Naive thymus-derived CD4-positive, alpha-beta T cell (primary cell): ENCODE measurements at regions not wholly inside any gene's neighbourhood (a gene's known extent, or its start where the extent isn't known, plus 50 kb on each side); places are given as distances from the start of the nearest gene placed in this dataset.

Experiments used
- ATAC-seq: fragments of 150-1000 bp; cut with Tn5 transposase; 2 replicates; pipeline ENCODE4 v1.10.0; 2021; ENCODE audit warnings: mild to moderate bottlenecking, moderate library complexity
- CTCF ChIA-PET: fragments of 350-600 bp; sonication (Branson Sonifier 250); formaldehyde crosslinking; loops from one replicate; lab custom pipeline; 2021; ENCODE audit warnings: antibody characterized with exemption; lab: Charles Lee
- POLR2A ChIA-PET: fragments of 350-600 bp; sonication (Branson Sonifier 250); formaldehyde crosslinking; loops from one replicate; lab custom pipeline; 2021; ENCODE audit warnings: antibody characterized with exemption, inconsistent platforms; lab: Charles Lee
- DNase-seq, 9 donors: peaks; one replicate each; pipeline versions ENCODE4 v3.0.0 to v3.0.0-alpha.2; 2020 to 2022; ENCODE audit warnings: mixed read lengths in 1 of 9
- H3K27ac ChIP-seq: one replicate; pipeline ENCODE4 v1.7.0; 2013; ENCODE audit warnings: mild to moderate bottlenecking, low read depth, low read length, moderate library complexity
- H3K27me3 ChIP-seq, 2 donors: one replicate each; pipeline ENCODE4 v1.7.0; 2013; ENCODE audit warnings: low read length in 2 of 2, mild to moderate bottlenecking in 2 of 2, moderate library complexity in 2 of 2; ENCODE audit not compliant: control insufficient read depth in 2 of 2, insufficient read depth in 2 of 2
- H3K36me3 ChIP-seq, 3 experiments: 1 replicate in 2 of 3; 2 replicates in 1 of 3; pipeline ENCODE4 v1.7.0; 2013; ENCODE audit warnings: low read length in 3 of 3, mild to moderate bottlenecking in 3 of 3, moderate library complexity in 1 of 3; ENCODE audit not compliant: insufficient read depth in 3 of 3, control insufficient read depth in 2 of 3
- H3K4me1 ChIP-seq, 2 donors: one replicate each; pipeline ENCODE4 v1.7.0; 2013; ENCODE audit warnings: low read length in 2 of 2, mild to moderate bottlenecking in 2 of 2, moderate library complexity in 1 of 2; ENCODE audit not compliant: control insufficient read depth in 2 of 2, insufficient read depth in 2 of 2
- H3K4me3 ChIP-seq: 2 replicates; pipeline ENCODE4 v1.7.0; 2013; ENCODE audit warnings: mild to moderate bottlenecking, low read length
- H3K9me3 ChIP-seq, 3 experiments: 1 replicate in 2 of 3; 2 replicates in 1 of 3; pipeline ENCODE4 v1.7.0; 2013; ENCODE audit warnings: low read length in 3 of 3; ENCODE audit not compliant: control insufficient read depth in 2 of 3
- H3K27ac Mint-ChIP-seq, 9 donors: one replicate each; pipeline ENCODE4 v1.8.0; 2020 to 2022; ENCODE audit warnings: mixed read lengths in 9 of 9, mild to moderate bottlenecking in 8 of 9, moderate library complexity in 5 of 9, inconsistent platforms in 2 of 9
- H3K27me3 Mint-ChIP-seq, 5 donors: one replicate each; pipeline ENCODE4 v1.8.0; 2021 to 2022; ENCODE audit warnings: mixed read lengths in 5 of 5, mild to moderate bottlenecking in 1 of 5
- H3K36me3 Mint-ChIP-seq, 5 donors: one replicate each; pipeline ENCODE4 v1.8.0; 2020 to 2022; ENCODE audit warnings: mixed read lengths in 5 of 5, mild to moderate bottlenecking in 3 of 5, inconsistent platforms in 1 of 5
- H3K4me1 Mint-ChIP-seq, 7 donors: one replicate each; pipeline ENCODE4 v1.8.0; 2020 to 2022; ENCODE audit warnings: mixed read lengths in 7 of 7, mild to moderate bottlenecking in 3 of 7, inconsistent platforms in 1 of 7
- H3K4me3 Mint-ChIP-seq, 10 donors: one replicate each; pipeline ENCODE4 v1.8.0; 2020 to 2022; ENCODE audit warnings: mild to moderate bottlenecking in 10 of 10, mixed read lengths in 10 of 10, moderate library complexity in 6 of 10, inconsistent platforms in 2 of 10
- H3K9me3 Mint-ChIP-seq, 11 donors: one replicate each; pipeline ENCODE4 v1.8.0; 2020 to 2022; ENCODE audit warnings: mixed read lengths in 11 of 11, mild to moderate bottlenecking in 4 of 11, inconsistent platforms in 1 of 11, moderate library complexity in 1 of 11
- intact Hi-C, 2 donors: fragments of 100-400 bp; cut with micrococcal nuclease; formaldehyde crosslinking; loops; one replicate each; pipeline ENCODE4 v1.15.1; 2023

DNA sequence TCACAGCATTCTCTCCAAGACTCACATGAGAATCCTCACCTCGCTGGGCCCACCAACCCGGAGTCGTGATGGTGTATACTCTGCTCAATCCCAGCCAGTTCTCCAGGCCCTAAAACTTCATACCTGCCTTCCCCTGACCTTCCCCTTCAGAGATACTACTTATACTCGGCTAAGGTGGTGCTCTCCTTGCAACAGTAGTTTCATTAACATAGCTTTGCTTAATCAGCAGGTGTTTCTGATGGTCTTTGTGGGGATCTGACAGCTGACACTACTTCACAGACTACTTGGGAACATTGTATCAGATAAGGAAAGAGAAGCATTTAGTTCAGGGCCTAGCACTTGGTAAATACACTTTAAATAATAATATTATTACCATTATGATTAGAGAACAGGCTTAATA lies 301.5 kb upstream of the DAB1 start:
- ATAC-seq (no peak), DNase-seq (no peak)
- Histone ChIP-seq H3K4me1 (no peaks in the 10 kb centered on the region), H3K27me3 (no peaks in the 10 kb centered on the region), H3K9me3 (no peaks in the 10 kb centered on the region), H3K4me3 (no peak overlapping the region), H3K36me3 (no peaks in the 10 kb centered on the region), H3K27ac (no peak overlapping the region)
- Mint-ChIP-seq H3K27ac (no peak overlapping the region), H3K36me3 (no peaks in the 10 kb centered on the region), H3K9me3 (peaks cover 0 to 4% (median 0%) of the 10 kb centered on the region in 11 donors), H3K27me3 (peaks cover 0 to 10% (median 0%) of the 10 kb centered on the region in 5 donors), H3K4me3 (no peak overlapping the region), H3K4me1 (no peaks in the 10 kb centered on the region)
- POLR2A ChIA-PET = no interaction called here
- intact Hi-C loops = no loop called here
- CTCF ChIA-PET = no interaction called here

DNA sequence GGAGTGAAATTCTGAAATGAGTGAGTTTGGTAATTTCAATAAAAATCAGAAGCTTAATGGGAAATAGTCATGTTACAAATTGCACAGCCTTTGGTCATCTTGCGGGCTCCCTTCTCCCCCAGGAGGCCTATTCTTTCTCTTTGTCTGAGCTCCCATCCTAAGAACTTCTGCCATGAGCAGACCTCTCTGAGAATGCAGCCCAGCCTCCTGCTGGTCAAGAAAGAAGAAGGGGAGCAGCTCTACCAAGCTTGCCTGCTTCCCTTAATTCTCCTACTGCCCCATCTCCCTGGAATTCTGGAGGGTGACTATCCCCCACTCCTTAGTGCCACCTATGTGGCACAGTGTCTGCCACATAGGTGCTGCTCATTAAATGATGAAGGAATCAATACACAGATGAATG lies 300.7 kb upstream of the DAB1 start:
- no peaks in the 10 kb centered on the region for H3K4me1 Mint-ChIP-seq
- Histone ChIP-seq H3K36me3 (no peaks in the 10 kb centered on the region), H3K27me3 (no peaks in the 10 kb centered on the region), H3K9me3 (no peaks in the 10 kb centered on the region), H3K4me1 (no peaks in the 10 kb centered on the region), H3K27ac (no peak overlapping the region), H3K4me3 (no peak overlapping the region)
- no peaks in the 10 kb centered on the region for H3K36me3 Mint-ChIP-seq
- H3K27ac Mint-ChIP-seq = no peak overlapping the region
- POLR2A ChIA-PET = no interaction called here
- peaks cover 0 to 4% (median 0%) of the 10 kb centered on the region in 11 donors for H3K9me3 Mint-ChIP-seq
- CTCF ChIA-PET = no interaction called here
- intact Hi-C loops = no loop called here
- peaks cover 0 to 10% (median 0%) of the 10 kb centered on the region in 5 donors for H3K27me3 Mint-ChIP-seq
- ATAC-seq (no peak), DNase-seq (no peak)
- no peak overlapping the region for H3K4me3 Mint-ChIP-seq

DNA sequence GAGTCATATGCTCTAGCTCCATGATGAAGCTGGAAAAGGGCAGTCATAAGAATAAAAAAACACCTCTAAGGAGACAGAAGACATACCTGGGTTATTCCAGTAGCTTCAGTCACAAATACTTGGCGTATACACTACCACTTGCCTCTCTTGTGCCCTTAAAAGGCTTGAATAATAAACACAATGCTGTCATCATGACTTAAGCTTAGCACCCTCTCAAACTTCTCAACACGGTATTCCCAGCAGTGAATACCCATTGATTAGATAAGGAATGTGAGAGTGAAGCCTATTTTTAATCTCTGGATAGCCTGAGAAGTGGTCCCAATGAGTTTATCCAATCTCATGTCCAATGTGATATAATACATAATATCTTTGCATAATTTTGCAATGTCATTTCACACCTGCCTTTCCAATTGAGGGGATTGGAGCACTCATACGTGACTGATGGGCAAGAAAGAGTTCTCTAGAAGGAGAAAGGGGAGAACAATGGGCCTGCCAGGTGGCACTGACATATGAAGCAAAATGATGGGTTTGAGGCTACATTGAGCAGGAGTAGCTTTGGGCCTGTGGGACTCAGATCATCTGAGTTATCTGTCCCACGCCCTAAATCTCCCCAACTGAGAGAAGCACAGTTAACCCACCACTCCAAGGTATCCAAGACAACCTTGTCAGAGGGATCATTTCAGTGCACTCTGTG lies 298.6 kb upstream of the DAB1 start:
- H3K27me3 ChIP-seq = no peaks in the 10 kb centered on the region
- ChIA-PET POLR2A (no interaction called here), CTCF (no interaction called here)
- ATAC-seq (no peak), DNase-seq (no peak)
- H3K9me3 Mint-ChIP-seq = peaks cover 0 to 4% (median 0%) of the 10 kb centered on the region in 11 donors
- no peaks in the 10 kb centered on the region for H3K9me3 ChIP-seq
- H3K4me3 Mint-ChIP-seq = no peak overlapping the region
- no peaks in the 10 kb centered on the region for H3K4me1 Mint-ChIP-seq
- no peaks in the 10 kb centered on the region for H3K36me3 Mint-ChIP-seq
- H3K4me1 ChIP-seq = no peaks in the 10 kb centered on the region
- intact Hi-C loops = no loop called here
- no peak overlapping the region for H3K27ac ChIP-seq
- H3K27ac Mint-ChIP-seq = no peak overlapping the region
- peaks cover 0 to 10% (median 0%) of the 10 kb centered on the region in 5 donors for H3K27me3 Mint-ChIP-seq
- H3K36me3 ChIP-seq = no peaks in the 10 kb centered on the region
- H3K4me3 ChIP-seq = no peak overlapping the region

DNA sequence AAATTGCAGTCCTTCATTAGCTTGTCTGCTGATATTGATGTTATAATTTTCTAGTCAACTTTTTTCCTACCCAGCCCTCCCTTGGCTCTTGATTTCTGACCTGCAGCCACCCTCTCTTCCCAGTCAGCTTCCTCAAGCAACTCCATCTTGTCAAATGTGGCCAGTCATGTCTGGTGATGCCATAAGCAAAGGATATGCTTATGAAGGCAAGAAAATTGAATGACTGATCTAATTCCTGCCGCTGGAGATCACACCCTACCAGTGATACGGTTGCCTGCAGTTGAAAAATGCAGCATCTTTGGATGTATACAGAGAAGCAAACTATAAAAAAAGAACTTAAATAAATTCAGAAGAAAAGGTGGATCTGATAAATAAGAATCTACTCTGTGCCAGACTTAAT lies 297.1 kb upstream of the DAB1 start:
- intact Hi-C loops = no loop called here
- peaks cover 0 to 15% (median 0%) of the 10 kb centered on the region in 5 donors for H3K27me3 Mint-ChIP-seq
- Histone ChIP-seq H3K4me3 (no peak overlapping the region), H3K9me3 (no peaks in the 10 kb centered on the region), H3K27ac (no peak overlapping the region), H3K36me3 (no peaks in the 10 kb centered on the region), H3K27me3 (no peaks in the 10 kb centered on the region), H3K4me1 (no peaks in the 10 kb centered on the region)
- DNase-seq (no peak), ATAC-seq (no peak)
- ChIA-PET POLR2A (no interaction called here), CTCF (no interaction called here)
- H3K36me3 Mint-ChIP-seq = no peaks in the 10 kb centered on the region
- H3K4me1 Mint-ChIP-seq = no peaks in the 10 kb centered on the region
- H3K27ac Mint-ChIP-seq = no peak overlapping the region
- H3K9me3 Mint-ChIP-seq = peaks cover 0 to 5% (median 0%) of the 10 kb centered on the region in 11 donors
- no peak overlapping the region for H3K4me3 Mint-ChIP-seq

DNA sequence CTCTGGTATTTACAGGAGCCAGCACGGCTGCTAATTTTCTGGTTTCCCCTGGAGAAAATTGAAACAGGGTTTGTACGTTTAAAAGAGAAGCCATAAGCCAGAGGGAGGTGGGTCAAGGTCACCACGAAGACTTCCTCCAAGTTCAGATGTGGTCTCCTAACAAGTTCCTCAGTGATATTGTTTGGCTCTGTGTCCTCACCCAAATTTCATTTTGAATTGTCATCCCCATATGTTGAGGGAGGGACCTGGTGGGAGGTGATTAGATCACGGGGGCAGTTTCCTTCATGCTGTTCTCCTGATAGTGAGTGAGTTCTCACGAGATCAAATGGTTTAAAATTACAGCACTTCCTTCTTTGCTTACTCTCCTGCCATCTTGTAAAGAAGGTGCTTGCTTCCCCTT lies 295.4 kb upstream of the DAB1 start:
- no peaks in the 10 kb centered on the region for H3K27me3 ChIP-seq
- Mint-ChIP-seq H3K27ac (no peak overlapping the region), H3K9me3 (peaks cover 0 to 5% (median 0%) of the 10 kb centered on the region in 11 donors), H3K4me1 (no peaks in the 10 kb centered on the region), H3K27me3 (peaks cover 0 to 6% (median 5%) of the 10 kb centered on the region in 5 donors), H3K36me3 (no peaks in the 10 kb centered on the region), H3K4me3 (no peak overlapping the region)
- DNase-seq = no peak
- intact Hi-C loops = no loop called here
- no peaks in the 10 kb centered on the region for H3K9me3 ChIP-seq
- H3K4me1 ChIP-seq = no peaks in the 10 kb centered on the region
- no peak overlapping the region for H3K27ac ChIP-seq
- CTCF ChIA-PET = no interaction called here
- POLR2A ChIA-PET = no interaction called here
- no peak for ATAC-seq
- no peak overlapping the region for H3K4me3 ChIP-seq
- no peaks in the 10 kb centered on the region for H3K36me3 ChIP-seq

DNA sequence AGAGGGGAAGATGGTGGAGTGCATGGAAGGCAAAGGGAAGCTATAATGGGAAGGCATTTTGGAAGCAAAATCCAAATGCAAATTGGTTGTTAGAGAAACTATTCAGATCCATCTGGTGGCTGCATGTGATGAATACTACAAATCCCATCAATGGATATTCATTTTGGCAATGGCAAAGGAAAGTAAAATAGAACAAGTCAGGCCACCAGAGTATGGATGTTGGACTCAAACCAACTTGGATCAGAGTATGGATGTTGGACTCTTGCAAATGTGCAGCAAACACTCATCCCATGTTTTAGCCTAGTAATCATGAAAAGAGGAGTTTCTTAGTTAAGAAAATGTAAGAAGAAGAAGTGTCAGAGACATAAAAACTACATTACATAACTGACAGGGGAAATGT lies 289.6 kb upstream of the DAB1 start:
- Histone ChIP-seq H3K27ac (no peak overlapping the region), H3K4me3 (no peak overlapping the region), H3K9me3 (no peaks in the 10 kb centered on the region), H3K4me1 (no peaks in the 10 kb centered on the region), H3K27me3 (no peaks in the 10 kb centered on the region), H3K36me3 (no peaks in the 10 kb centered on the region)
- ATAC-seq = no peak
- ChIA-PET CTCF (interaction anchor here (0.6 kb wide), 1 partner anchor 28 kb away, joined by 3 read pairs; no protein-coding TSS in a partner anchor), POLR2A (no interaction called here)
- H3K9me3 Mint-ChIP-seq = peaks cover 0 to 5% (median 0%) of the 10 kb centered on the region in 11 donors
- no peaks in the 10 kb centered on the region for H3K36me3 Mint-ChIP-seq
- H3K27me3 Mint-ChIP-seq = peaks cover 0 to 33% (median 8%) of the 10 kb centered on the region in 5 donors
- no peak overlapping the region for H3K27ac Mint-ChIP-seq
- no peak overlapping the region for H3K4me3 Mint-ChIP-seq
- H3K4me1 Mint-ChIP-seq = no peaks in the 10 kb centered on the region
- intact Hi-C loops = no loop called here
- DNase-seq = no peak

DNA sequence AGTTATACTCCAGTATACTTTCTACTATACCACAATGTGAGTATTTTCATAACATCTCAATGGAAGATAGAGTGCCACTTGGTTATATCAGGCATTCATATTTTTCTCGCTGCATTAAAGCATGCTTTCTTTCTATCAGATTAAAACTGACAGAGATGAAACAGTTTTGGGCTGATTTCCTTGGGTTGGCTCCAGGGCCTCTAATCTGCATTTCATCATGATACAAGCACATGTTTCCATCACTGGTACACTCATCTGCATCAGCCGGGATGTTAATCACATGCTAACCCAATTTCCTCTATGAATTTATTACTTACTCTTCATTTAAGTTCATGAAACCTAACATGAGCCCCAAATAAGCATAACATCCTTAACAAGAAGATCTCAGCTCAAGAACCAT lies 289.0 kb upstream of the DAB1 start:
- intact Hi-C loops = no loop called here
- no peak overlapping the region for H3K27ac ChIP-seq
- H3K4me3 ChIP-seq = no peak overlapping the region
- no peaks in the 10 kb centered on the region for H3K9me3 ChIP-seq
- H3K4me1 ChIP-seq = no peaks in the 10 kb centered on the region
- ChIA-PET POLR2A (no interaction called here), CTCF (no interaction called here)
- no peaks in the 10 kb centered on the region for H3K36me3 ChIP-seq
- Mint-ChIP-seq H3K27me3 (peaks cover 0 to 35% (median 8%) of the 10 kb centered on the region in 5 donors), H3K4me3 (no peak overlapping the region), H3K4me1 (no peaks in the 10 kb centered on the region), H3K9me3 (peaks cover 0 to 5% (median 0%) of the 10 kb centered on the region in 11 donors), H3K36me3 (no peaks in the 10 kb centered on the region), H3K27ac (no peak overlapping the region)
- DNase-seq (no peak), ATAC-seq (no peak)
- no peaks in the 10 kb centered on the region for H3K27me3 ChIP-seq
